Left ventricle myocardium superior (tissue), 1 donor: ENCODE measurements at regions not wholly inside any gene's neighbourhood (a gene's known extent, or its start where the extent isn't known, plus 50 kb on each side); places are given as distances from the start of the nearest gene placed in this dataset.
"Not testable (repeated sequence)": the region's sequence is repeated elsewhere in the genome, so short reads cannot be mapped to it uniquely, and the experiment has no call there.

Source experiments
- ATAC-seq: fragments of 200-7000 bp; cut with Tn5 transposase; one replicate; pipeline ENCODE4 v1.9.1; 2020; ENCODE audit warnings: mild to moderate bottlenecking, moderate library complexity
- DNase-seq: peaks from one replicate; pipeline ENCODE4 v3.0.0-alpha.2; 2020
- intact Hi-C: fragments of 100-400 bp; cut with micrococcal nuclease; formaldehyde crosslinking; loops from one replicate; pipeline ENCODE4 v1.11.0; 2022
- donor health status: DM: no; HTN: yes; CAD: no; lungs with severe emphysema.

GRCh38 chr5:98110791-98111190 lies 662.7 kb upstream of the RGMB start:
- DNase-seq (no peak), ATAC-seq (no peak)
- intact Hi-C loops, result no loop called here

- intact Hi-C loops, result no loop called here
- ATAC-seq, result no peak
- DNase-seq, result no peak
These were observed 661.8 kb upstream of the RGMB start for GRCh38 chr5:98111686-98112085.

- intact Hi-C loops, result no loop called here
- ATAC-seq (no peak), DNase-seq (no peak)
These were observed 652.2 kb upstream of the RGMB start for GRCh38 chr5:98121036-98121936.

- intact Hi-C loops, result no loop called here
- no peak for DNase-seq
- no peak for ATAC-seq
These were observed 645.2 kb upstream of the RGMB start for GRCh38 chr5:98128271-98128670.

GRCh38 chr5:98128846-98129245 lies 644.6 kb upstream of the RGMB start:
- DNase-seq (no peak), ATAC-seq (no peak)
- intact Hi-C loops, result no loop called here

GRCh38 chr5:98130261-98131035 lies 643.0 kb upstream of the RGMB start:
- DNase-seq (no peak), ATAC-seq (no peak)
- intact Hi-C loops, result no loop called here

GRCh38 chr5:98144116-98144515 lies 629.3 kb upstream of the RGMB start:
- intact Hi-C loops, result no loop called here
- DNase-seq, result no peak
- no peak for ATAC-seq

- no peak for DNase-seq
- no peak for ATAC-seq
- intact Hi-C loops, result no loop called here
These were observed 628.8 kb upstream of the RGMB start for GRCh38 chr5:98144710-98145109.

- ATAC-seq (no peak), DNase-seq (no peak)
These were observed 616.1 kb upstream of the RGMB start for GRCh38 chr5:98157368-98157767.

GRCh38 chr5:98158440-98158839 lies 615.0 kb upstream of the RGMB start:
- no peak for ATAC-seq

More at GRCh38 chr5:98157368-98157767, 616.1 kb upstream of the RGMB start:
- intact Hi-C loops, result no loop called here

GRCh38 chr5:98163796-98164493 lies 609.5 kb upstream of the RGMB start:
- intact Hi-C loops, result no loop called here
- ATAC-seq (no peak), DNase-seq (no peak)

More at GRCh38 chr5:98158440-98158839, 615.0 kb upstream of the RGMB start:
- intact Hi-C loops, result no loop called here
- DNase-seq, result no peak

GRCh38 chr5:98168871-98169270 lies 604.6 kb upstream of the RGMB start:
- DNase-seq (no peak), ATAC-seq (no peak)
- intact Hi-C loops, result no loop called here

- intact Hi-C loops, result no loop called here
- ATAC-seq, result no peak
These were observed 602.5 kb upstream of the RGMB start for GRCh38 chr5:98170994-98171393.

GRCh38 chr5:98173334-98173733 lies 600.1 kb upstream of the RGMB start:
- ATAC-seq (no peak), DNase-seq (no peak)
- intact Hi-C loops, result no loop called here

More at GRCh38 chr5:98170994-98171393, 602.5 kb upstream of the RGMB start:
- no peak for DNase-seq

GRCh38 chr5:98175474-98175873 lies 598.0 kb upstream of the RGMB start:
- DNase-seq (no peak), ATAC-seq (no peak)
- intact Hi-C loops, result no loop called here

GRCh38 chr5:98179791-98180755 lies 593.4 kb upstream of the RGMB start:
- intact Hi-C loops, result no loop called here
- ATAC-seq, result no peak

GRCh38 chr5:98186128-98186527 lies 587.3 kb upstream of the RGMB start:
- no peak for ATAC-seq
- no peak for DNase-seq
- intact Hi-C loops, result no loop called here

More at GRCh38 chr5:98179791-98180755, 593.4 kb upstream of the RGMB start:
- no peak for DNase-seq

GRCh38 chr5:98187945-98188344 lies 585.5 kb upstream of the RGMB start:
- ATAC-seq (no peak), DNase-seq (no peak)
- intact Hi-C loops, result no loop called here

- intact Hi-C loops, ATAC-seq: not testable (repeated sequence)
These were observed 583.1 kb upstream of the RGMB start for GRCh38 chr5:98190344-98190743.

More at GRCh38 chr5:98190344-98190743, 583.1 kb upstream of the RGMB start:
- DNase-seq, result not testable (repeated sequence)
